H1 (cell line): ENCODE measurements at regions not wholly inside any gene's neighbourhood (a gene's known extent, or its start where the extent isn't known, plus 50 kb on each side); places are given as distances from the start of the nearest gene placed in this dataset.

Experiments used
- CTCF ChIA-PET: fragments of 300-600 bp; sonication (Branson Sonifier 250); formaldehyde crosslinking; loops from one replicate; lab custom pipeline; 2021; ENCODE audit not compliant: partially characterized antibody; lab: Charles Lee
- POLR2A ChIA-PET: fragments of 300-600 bp; sonication (Branson Sonifier 250); formaldehyde crosslinking; loops from one replicate; lab custom pipeline; 2021; ENCODE audit warnings: inconsistent platforms; ENCODE audit not compliant: partially characterized antibody; lab: Charles Lee
- DNase-seq, 2 experiments: peaks; one replicate each; pipeline versions ENCODE4 v3.0.0 to v3.0.0-alpha.2; 2010 to 2022; ENCODE audit warnings: low spot score in 2 of 2, low read depth in 1 of 2, mixed read lengths in 1 of 2
- FAIRE-seq: peaks from 2 replicates; lab custom pipeline; 2011; peaks lifted over from hg19 to GRCh38; lab: Jason Lieb, UNC
- H2AFZ ChIP-seq: 2 replicates; pipeline ENCODE4 v1.8.1; 2012; ENCODE audit warnings: low read length, inconsistent platforms
- H2AK5ac ChIP-seq: 2 replicates; pipeline ENCODE4 v1.6.1; 2013; ENCODE audit warnings: low read depth, low read length
- H2BK120ac ChIP-seq: replicated peaks from 2 replicates; pipeline ENCODE3; 2013; ENCODE audit warnings: low read depth, low read length, inconsistent platforms
- H2BK12ac ChIP-seq: 2 replicates; pipeline ENCODE4 v1.6.1; 2013; ENCODE audit warnings: low read depth, low read length
- H2BK15ac ChIP-seq: 2 replicates; pipeline ENCODE4 v1.6.1; 2013; ENCODE audit warnings: low read length
- H2BK20ac ChIP-seq: 2 replicates; pipeline ENCODE4 v1.6.1; 2013; ENCODE audit warnings: low read length
- H2BK5ac ChIP-seq: 2 replicates; pipeline ENCODE4 v1.6.1; 2013; ENCODE audit warnings: low read depth, low read length
- H3K14ac ChIP-seq: 2 replicates; pipeline ENCODE4 v1.6.1; 2013; ENCODE audit warnings: inconsistent platforms; ENCODE audit not compliant: insufficient read length
- H3K18ac ChIP-seq: 2 replicates; pipeline ENCODE4 v1.6.1; 2013; ENCODE audit warnings: low read length; ENCODE audit errors: extremely low read depth
- H3K23ac ChIP-seq: 2 replicates; pipeline ENCODE4 v1.6.1; 2013; ENCODE audit warnings: inconsistent platforms; ENCODE audit not compliant: insufficient read length
- H3K23me2 ChIP-seq: 2 replicates; pipeline ENCODE4 v1.6.1; 2013; ENCODE audit warnings: low read depth, low read length
- H3K27ac ChIP-seq: 2 replicates; pipeline ENCODE4 v1.6.1; 2011; ENCODE audit warnings: low read depth, low read length, inconsistent platforms
- H3K27me3 ChIP-seq, 4 experiments: replicated peaks in 1 of 4; 1 replicate in 1 of 4; 2 replicates in 3 of 4; pipeline versions ENCODE4 v1.6.1 to v1.8.1; 2011 to 2013; ENCODE audit warnings: low read length in 3 of 4, mild to moderate bottlenecking in 3 of 4, inconsistent platforms in 2 of 4, mixed read lengths in 2 of 4, moderate library complexity in 1 of 4; ENCODE audit not compliant: control insufficient read depth in 3 of 4, insufficient read depth in 3 of 4; ENCODE audit errors: extremely low read depth in 1 of 4
- H3K36me3 ChIP-seq, 4 experiments: 2 replicates each; pipeline versions ENCODE4 v1.6.1 to v1.8.1; 2011 to 2013; ENCODE audit warnings: mild to moderate bottlenecking in 4 of 4, low read length in 3 of 4, moderate library complexity in 2 of 4, control low read depth in 1 of 4, inconsistent platforms in 1 of 4; ENCODE audit not compliant: insufficient read depth in 4 of 4, control insufficient read depth in 2 of 4
- H3K4ac ChIP-seq: replicated peaks from 2 replicates; pipeline ENCODE3; 2013; ENCODE audit warnings: low read length, low read depth, mixed read lengths, inconsistent platforms; ENCODE audit not compliant: insufficient read length
- H3K4me1 ChIP-seq, 4 experiments: replicated peaks in 1 of 4; 1 replicate in 1 of 4; 2 replicates in 3 of 4; pipeline versions ENCODE4 v1.6.1 to v1.8.1; 2011 to 2013; ENCODE audit warnings: low read length in 3 of 4, inconsistent platforms in 2 of 4, mixed read lengths in 1 of 4; ENCODE audit not compliant: insufficient read depth in 4 of 4, control insufficient read depth in 3 of 4
- H3K4me2 ChIP-seq, 2 experiments: 2 replicates each; pipeline versions ENCODE4 v1.6.1 to v1.8.1; 2011 to 2013; ENCODE audit warnings: low read depth in 2 of 2, low read length in 2 of 2, control low read depth in 1 of 2, inconsistent platforms in 1 of 2, mild to moderate bottlenecking in 1 of 2; ENCODE audit not compliant: insufficient read depth in 1 of 2
- H3K4me3 ChIP-seq, 4 experiments: fragments of 200-600, 300-600 bp in 1 of 4; sonication (generic), shearing (Covaris generic), sonication (Bioruptor Twin) in 1 of 4; 2 replicates each; pipeline versions ENCODE4 v1.5.1 to v1.8.1; 2011 to 2016; ENCODE audit warnings: low read length in 4 of 4, low read depth in 3 of 4, control low read depth in 2 of 4, inconsistent platforms in 2 of 4, mild to moderate bottlenecking in 2 of 4, mixed read lengths in 1 of 4, moderate library complexity in 1 of 4; ENCODE audit not compliant: insufficient read depth in 2 of 4; ENCODE audit errors: extremely low read depth in 1 of 4
- H3K56ac ChIP-seq: replicated peaks from 2 replicates; pipeline ENCODE3; 2013; ENCODE audit warnings: low read depth, mild to moderate bottlenecking, mixed read lengths, low read length, inconsistent platforms; ENCODE audit not compliant: insufficient read length
- H3K79me1 ChIP-seq: 2 replicates; pipeline ENCODE4 v1.6.1; 2013; ENCODE audit warnings: low read depth, low read length, control low read depth
- H3K79me2 ChIP-seq, 2 experiments: 2 replicates each; pipeline versions ENCODE4 v1.6.1 to v1.8.1; 2012 to 2013; ENCODE audit warnings: low read length in 2 of 2, mild to moderate bottlenecking in 2 of 2, inconsistent platforms in 1 of 2; ENCODE audit not compliant: insufficient read depth in 2 of 2, control insufficient read depth in 1 of 2
- H3K9ac ChIP-seq, 4 experiments: replicated peaks in 1 of 4; 1 replicate in 1 of 4; 2 replicates in 3 of 4; pipeline versions ENCODE4 v1.6.1 to v1.8.1; 2011 to 2013; ENCODE audit warnings: low read depth in 3 of 4, low read length in 3 of 4, control low read depth in 2 of 4, mild to moderate bottlenecking in 2 of 4, moderate library complexity in 2 of 4, inconsistent platforms in 1 of 4; ENCODE audit errors: extremely low read depth in 1 of 4
- H3K9me3 ChIP-seq, 2 experiments: 2 replicates each; pipeline versions ENCODE4 v1.6.1 to v1.8.1; 2012 to 2013; ENCODE audit warnings: mild to moderate bottlenecking in 2 of 2, moderate library complexity in 2 of 2, control low read depth in 1 of 2, inconsistent platforms in 1 of 2, low read depth in 1 of 2, low read length in 1 of 2, mixed read lengths in 1 of 2; ENCODE audit not compliant: insufficient read depth in 2 of 2
- H4K20me1 ChIP-seq, 2 experiments: replicated peaks in 1 of 2; 2 replicates each; pipeline versions ENCODE3 to v1.8.1; 2011 to 2013; ENCODE audit warnings: inconsistent platforms in 2 of 2, low read length in 2 of 2, mild to moderate bottlenecking in 1 of 2; ENCODE audit not compliant: insufficient read depth in 2 of 2, control insufficient read depth in 1 of 2
- H4K5ac ChIP-seq: 2 replicates; pipeline ENCODE4 v1.6.1; 2013; ENCODE audit warnings: low read length, low read depth, mixed read lengths, inconsistent platforms; ENCODE audit not compliant: insufficient read length
- H4K8ac ChIP-seq: 2 replicates; pipeline ENCODE4 v1.8.0; 2013; ENCODE audit warnings: mild to moderate bottlenecking, moderate library complexity, low read length, inconsistent platforms; ENCODE audit not compliant: insufficient read depth; ENCODE audit errors: extremely low read depth
- H4K91ac ChIP-seq: replicated peaks from 2 replicates; pipeline ENCODE3; 2013; ENCODE audit warnings: low read length, mixed read lengths, inconsistent platforms; ENCODE audit not compliant: insufficient read length
- BCL11A ChIP-seq, 2 experiments: IDR thresholded peaks; one replicate each; pipeline ENCODE4 v1.6.1; 2011; ENCODE audit warnings: low read depth in 2 of 2, low read length in 2 of 2, mild to moderate bottlenecking in 2 of 2
- BRCA1 ChIP-seq: IDR thresholded peaks from 2 replicates; pipeline ENCODE4 v1.6.1; 2012; ENCODE audit warnings: low read depth, low read length, improper control_type of control experiment
- CHD2 ChIP-seq: IDR thresholded peaks from 2 replicates; pipeline ENCODE4 v1.6.1; 2012; ENCODE audit warnings: low read length, improper control_type of control experiment
- RBBP5 ChIP-seq: IDR thresholded peaks from 2 replicates; pipeline ENCODE4 v1.7.1; 2012; ENCODE audit warnings: low read depth, mild to moderate bottlenecking, inconsistent platforms, low read length, moderate library complexity, borderline replicate concordance
- RFX5 ChIP-seq: IDR thresholded peaks from 2 replicates; pipeline ENCODE4 v1.6.1; 2011; ENCODE audit warnings: low read depth, low read length, improper control_type of control experiment, borderline replicate concordance
- RXRA ChIP-seq: IDR thresholded peaks from 2 replicates; pipeline ENCODE4 v1.6.1; 2011; ENCODE audit warnings: low read depth, mild to moderate bottlenecking, low read length, moderate library complexity; ENCODE audit not compliant: insufficient read depth
- TBP ChIP-seq: IDR thresholded peaks from 2 replicates; pipeline ENCODE4 v1.6.1; 2011; ENCODE audit warnings: low read depth, low read length, improper control_type of control experiment
- WGBS, 2 experiments: shearing (Covaris generic) in 1 of 2; methylation state at CpG; one replicate each; pipeline versions ENCODE4 v1.1.6 to v1.1.7; 2013 to 2015; ENCODE audit warnings: low lambda C conversion rate in 2 of 2, mixed read lengths in 2 of 2, inconsistent platforms in 1 of 2, low coverage in 1 of 2, missing lambda C conversion rate in 1 of 2; ENCODE audit not compliant: insufficient replicate concordance in 2 of 2, insufficient coverage in 1 of 2, insufficient read length in 1 of 2; ENCODE audit errors: extremely low coverage in 1 of 2, missing lambda C conversion rate in 1 of 2; 5-methylcytosine and 5-hydroxymethylcytosine counted together

- Histone ChIP-seq H3K27me3 (peaks cover 0 to 8% (median 7%) of the 10 kb centered on the region in 4 experiments; a peak in 3 of 7 replicates), H3K9ac (no peak overlapping the region), H3K27ac (no peak overlapping the region), H2BK12ac (no peak overlapping the region), H3K56ac (no peak overlapping the region), H4K8ac (no peak overlapping the region), H2BK15ac (peak overlapping the region; percentile 92; the same call in 1 of the 2 replicates), H4K91ac (no peak overlapping the region), H3K23me2 (no peaks in the 10 kb centered on the region), H3K4me1 (no peaks in the 10 kb centered on the region; a peak in 1 of 7 replicates), H3K36me3 (no peaks in the 10 kb centered on the region), H2AFZ (no peak overlapping the region), H3K4me2 (no peak overlapping the region), H2BK5ac (no peak overlapping the region), H3K4ac (no peak overlapping the region), H2BK120ac (no peak overlapping the region), H3K18ac (no peak overlapping the region), H3K23ac (no peak overlapping the region), H2BK20ac (no peak overlapping the region), H3K14ac (no peak overlapping the region), H3K79me2 (no peaks in the 10 kb centered on the region), H4K5ac (no peak overlapping the region), H4K20me1 (no peaks in the 10 kb centered on the region), H3K9me3 (no peaks in the 10 kb centered on the region), H3K79me1 (no peaks in the 10 kb centered on the region), H2AK5ac (no peak overlapping the region), H3K4me3 (no peak overlapping the region)
- TF ChIP-seq RBBP5 (no peak), BRCA1 (no peak), RXRA (no peak), BCL11A (IDR thresholded peaks at IDR 0.05; ENCODE audit: low read depth in 2 of 2, low read length in 2 of 2) (no peak), TBP (no peak), CHD2 (no peak), RFX5 (no peak)
- FAIRE-seq (no peak), DNase-seq (no peak)
- WGBS, 2 experiments, result 93% methylated on average over 5 of the region's 6 CpGs; no CpG with 5 or more reads in 1 of the 2 experiments
- ChIA-PET POLR2A (interaction anchor here (0.6 to 1.6 kb wide), 2 partner anchors 64 to 309 kb away, joined by 3 to 4 read pairs; no protein-coding TSS in a partner anchor), CTCF (interaction anchor here (0.6 to 6.1 kb wide), 29 partner anchors 9 to 1337 kb away, joined by 3 to 50 read pairs (median 9); no protein-coding TSS in a partner anchor)
Observed at GRCh38 chr9:107423540-107423939, 66.0 kb downstream of the KLF4 start.
